Aorta (tissue), 5 donors: ENCODE measurements at regions not wholly inside any gene's neighbourhood (a gene's known extent, or its start where the extent isn't known, plus 50 kb on each side); places are given as distances from the start of the nearest gene placed in this dataset.
"Not testable (repeated sequence)": the region's sequence is repeated elsewhere in the genome, so short reads cannot be mapped to it uniquely, and the experiment has no call there.

Experiments
- ATAC-seq: fragments of 200-7000 bp; cut with Tn5 transposase; one replicate; pipeline ENCODE4 v1.9.1; 2022; ENCODE audit warnings: moderate library complexity; ENCODE audit not compliant: low FRiP score
- DNase-seq, 2 donors: peaks; one replicate each; pipeline ENCODE4 v3.0.0-alpha.2; 2020
- H3K27ac ChIP-seq, 2 donors: one replicate each; pipeline ENCODE4 v1.5.1; 2013; ENCODE audit warnings: low read length in 2 of 2, mild to moderate bottlenecking in 2 of 2, moderate library complexity in 2 of 2, control low read depth in 1 of 2, inconsistent platforms in 1 of 2, low read depth in 1 of 2
- H3K27me3 ChIP-seq, 2 donors: one replicate each; pipeline ENCODE4 v1.6.1; 2013; ENCODE audit warnings: control low read depth in 1 of 2, low read length in 1 of 2, mild to moderate bottlenecking in 1 of 2, moderate library complexity in 1 of 2; ENCODE audit not compliant: insufficient read depth in 2 of 2, control insufficient read depth in 1 of 2
- H3K36me3 ChIP-seq, 2 donors: one replicate each; pipeline ENCODE4 v1.6.1; 2013; ENCODE audit warnings: control low read depth in 1 of 2, low read length in 1 of 2, mild to moderate bottlenecking in 1 of 2; ENCODE audit not compliant: insufficient read depth in 2 of 2, control insufficient read depth in 1 of 2
- H3K4me1 ChIP-seq, 2 donors: one replicate each; pipeline ENCODE4 v1.6.1; 2013; ENCODE audit warnings: low read length in 2 of 2, control low read depth in 1 of 2, mild to moderate bottlenecking in 1 of 2, moderate library complexity in 1 of 2; ENCODE audit not compliant: insufficient read depth in 2 of 2, control insufficient read depth in 1 of 2
- H3K4me3 ChIP-seq, 2 donors: one replicate each; pipeline ENCODE4 v1.5.1; 2013; ENCODE audit warnings: low read length in 2 of 2, control low read depth in 1 of 2, mild to moderate bottlenecking in 1 of 2
- H3K9me3 ChIP-seq: one replicate; pipeline ENCODE4 v1.6.1; 2013; ENCODE audit warnings: mild to moderate bottlenecking, low read length; ENCODE audit not compliant: control insufficient read depth
- WGBS, 2 donors: extraction: QIAGEN DNeasy Blood & Tissue Kit; methylation state at CpG; one replicate each; pipeline ENCODE4 v1.1.7; 2013; 5-methylcytosine and 5-hydroxymethylcytosine counted together
- intact Hi-C, 2 donors: fragments of 100-400 bp; cut with DNase I; formaldehyde crosslinking; loops; one replicate each; pipeline versions ENCODE4 v1.14.2 to v1.15.0; 2022
- donor health status: healthy with polysubstance abuse.
- donor health status: Bipolar disorder and iron deficiency.
- donor health status: DM: no; HTN: no; CAD: no.
- donor health status: DM: no; HTN: no; CAD: no.
- donor health status: DM: yes; HTN: yes; CAD: no.

DNA sequence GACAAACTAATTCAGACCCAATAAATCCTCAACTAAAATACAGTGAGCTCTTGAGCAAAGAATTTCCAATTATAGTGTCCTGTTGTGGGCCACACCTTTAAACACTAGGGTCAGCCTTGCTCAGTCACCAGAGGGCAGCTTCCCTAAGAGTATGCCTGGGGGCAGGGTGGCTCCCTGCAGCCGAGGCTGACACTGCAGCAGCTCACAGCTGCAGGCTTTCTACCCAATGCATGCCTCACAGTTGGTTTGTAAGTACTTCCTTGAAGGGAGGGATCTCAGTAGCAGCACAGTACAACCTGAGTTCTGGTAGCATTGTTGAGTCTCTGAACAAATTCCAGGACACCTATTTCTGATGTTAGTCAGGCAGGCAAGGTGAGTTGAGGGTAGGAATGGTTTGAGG, 335.6 kb downstream of the TUSC7 start:
- H3K9me3 ChIP-seq: no peaks in the 10 kb centered on the region
- intact Hi-C loops: no loop called here
- WGBS, 2 donors: 0 to 1% methylated on average over 1 of the region's 1 CpG
- ATAC-seq (peak; percentile 41), DNase-seq (no peak)
- H3K4me3 ChIP-seq: no peak overlapping the region
- H3K4me1 ChIP-seq: no peaks in the 10 kb centered on the region
- no peak overlapping the region for H3K27ac ChIP-seq
- H3K36me3 ChIP-seq: no peaks in the 10 kb centered on the region
- no peaks in the 10 kb centered on the region for H3K27me3 ChIP-seq

DNA sequence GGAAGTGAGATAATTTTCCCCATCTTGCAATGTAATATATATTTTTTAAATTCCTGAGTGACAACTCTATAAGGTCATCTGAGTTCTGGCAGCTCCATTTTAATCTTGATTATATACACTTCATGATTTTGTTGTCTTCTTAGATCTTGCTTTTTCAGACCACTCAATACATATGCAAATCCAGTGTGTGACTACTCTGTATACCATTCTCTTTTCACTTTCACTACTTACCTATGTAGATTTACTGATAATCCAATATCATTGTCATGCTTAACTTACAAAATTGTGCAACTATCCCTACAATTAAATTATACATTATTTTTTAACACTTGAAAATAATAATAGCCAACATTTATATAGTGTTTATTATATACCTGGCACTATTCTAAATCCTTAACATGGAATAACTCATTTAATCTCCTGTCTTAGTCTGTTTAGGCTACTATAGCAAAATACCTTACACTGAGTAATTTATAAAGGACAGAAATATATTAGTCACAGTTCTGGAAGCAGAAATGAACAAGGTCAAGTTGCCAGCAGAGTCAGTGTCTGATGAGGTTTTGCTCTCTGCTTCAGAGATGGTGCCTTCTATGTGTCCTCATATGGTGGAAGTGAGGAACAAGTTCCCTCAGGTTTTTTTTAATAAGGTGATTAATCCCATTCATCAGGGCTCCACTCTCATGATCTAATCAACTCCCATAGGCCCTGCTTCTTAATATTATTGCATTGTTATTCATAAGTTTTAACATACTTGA, 338.5 kb downstream of the TUSC7 start:
- no peak for ATAC-seq
- no peaks in the 10 kb centered on the region for H3K9me3 ChIP-seq
- H3K27ac ChIP-seq: no peak overlapping the region
- no peaks in the 10 kb centered on the region for H3K36me3 ChIP-seq
- intact Hi-C loops: no loop called here
- no peak for DNase-seq
- no peak overlapping the region for H3K4me3 ChIP-seq
- H3K4me1 ChIP-seq: no peaks in the 10 kb centered on the region
- no peaks in the 10 kb centered on the region for H3K27me3 ChIP-seq

DNA sequence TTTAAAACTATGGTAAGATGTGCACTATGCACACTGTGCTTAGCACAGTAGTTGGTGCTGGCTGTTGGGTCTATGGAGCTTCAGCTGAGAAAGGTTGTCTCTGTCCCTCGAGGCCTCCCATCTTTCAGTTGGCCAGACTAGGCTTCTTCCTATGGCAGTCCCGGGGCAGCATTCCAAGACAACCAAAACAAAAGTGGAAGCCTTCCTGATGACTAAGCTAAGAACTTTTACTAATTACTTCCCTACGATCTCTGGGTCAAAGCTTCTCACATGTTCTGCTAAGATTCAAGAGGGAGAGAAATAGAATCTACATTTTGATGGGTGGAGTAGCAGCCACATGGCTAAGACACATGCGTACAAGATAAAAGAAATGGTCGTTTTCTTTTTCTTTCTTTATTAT, 342.8 kb downstream of the TUSC7 start:
- WGBS, 2 donors: 45 to 58% methylated on average over 5 of the region's 5 CpGs
- no peaks in the 10 kb centered on the region for H3K27me3 ChIP-seq
- ATAC-seq (no peak), DNase-seq (no peak)
- H3K4me1 ChIP-seq: no peaks in the 10 kb centered on the region
- no peak overlapping the region for H3K27ac ChIP-seq
- no peaks in the 10 kb centered on the region for H3K9me3 ChIP-seq
- intact Hi-C loops: no loop called here
- H3K4me3 ChIP-seq: no peak overlapping the region
- H3K36me3 ChIP-seq: no peaks in the 10 kb centered on the region

DNA sequence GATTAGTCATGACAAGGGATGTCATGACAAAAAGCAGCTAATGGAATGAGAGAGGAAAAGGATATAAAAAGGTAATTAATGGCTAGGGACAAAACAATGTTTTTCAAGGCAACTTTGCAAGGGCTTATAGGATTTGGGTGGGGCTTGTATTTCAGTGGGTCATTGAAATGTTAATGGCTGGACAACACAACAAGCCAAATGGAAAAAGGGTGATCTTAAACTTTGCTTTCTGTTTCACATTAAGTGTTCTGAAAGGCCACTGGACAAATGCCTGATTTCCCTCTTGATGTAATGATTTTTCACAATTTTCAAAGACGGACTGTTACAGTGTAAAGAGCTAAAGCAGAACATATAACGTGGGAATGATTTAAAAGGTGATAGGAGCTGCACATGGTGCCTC, 345.0 kb downstream of the TUSC7 start:
- 80 to 83% methylated on average over 2 of the region's 2 CpGs for WGBS, 2 donors
- ATAC-seq: no peak
- H3K9me3 ChIP-seq: no peaks in the 10 kb centered on the region
- H3K4me1 ChIP-seq: no peaks in the 10 kb centered on the region
- DNase-seq: no peak
- no peak overlapping the region for H3K27ac ChIP-seq
- no peaks in the 10 kb centered on the region for H3K27me3 ChIP-seq
- no peaks in the 10 kb centered on the region for H3K36me3 ChIP-seq
- intact Hi-C loops: no loop called here
- no peak overlapping the region for H3K4me3 ChIP-seq

DNA sequence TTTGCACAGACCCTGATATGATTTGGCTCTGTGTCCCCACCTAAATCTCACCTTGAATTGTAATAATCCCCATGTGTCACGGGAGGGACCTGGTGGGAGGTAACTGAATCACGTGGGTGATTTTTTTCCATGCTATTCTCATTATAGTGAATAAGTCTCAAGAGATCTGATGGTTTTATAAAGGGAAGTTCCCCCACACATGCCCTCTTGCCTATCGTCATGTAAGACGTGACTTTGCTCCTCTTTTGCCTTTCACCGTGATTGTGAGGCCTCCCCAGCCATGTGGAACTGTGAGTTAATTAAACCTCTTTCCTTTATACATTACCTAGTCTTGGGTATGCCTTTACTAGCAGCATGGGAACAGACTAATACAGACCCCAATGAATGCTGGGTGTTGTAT, 347.4 kb downstream of the TUSC7 start:
- H3K4me1 ChIP-seq, H3K4me3 ChIP-seq, H3K27ac ChIP-seq, DNase-seq, H3K9me3 ChIP-seq, H3K36me3 ChIP-seq, H3K27me3 ChIP-seq, intact Hi-C loops, ATAC-seq: not testable (repeated sequence)
- WGBS, 2 donors: 88 to 94% methylated on average over 5 of the region's 5 CpGs

GRCh38 chr3:117059067-117059955, 349.7 kb downstream of the TUSC7 start:
- Histone ChIP-seq H3K9me3 (no peaks in the 10 kb centered on the region), H3K27me3 (no peaks in the 10 kb centered on the region), H3K4me3 (no peak overlapping the region), H3K4me1 (peaks cover 0 to 1% of the 10 kb centered on the region in 2 donors), H3K36me3 (no peaks in the 10 kb centered on the region), H3K27ac (no peak overlapping the region)
- ATAC-seq (no peak), DNase-seq (no peak)
- 37 to 39% methylated on average over 6 of the region's 6 CpGs for WGBS, 2 donors
- intact Hi-C loops: no loop called here

DNA sequence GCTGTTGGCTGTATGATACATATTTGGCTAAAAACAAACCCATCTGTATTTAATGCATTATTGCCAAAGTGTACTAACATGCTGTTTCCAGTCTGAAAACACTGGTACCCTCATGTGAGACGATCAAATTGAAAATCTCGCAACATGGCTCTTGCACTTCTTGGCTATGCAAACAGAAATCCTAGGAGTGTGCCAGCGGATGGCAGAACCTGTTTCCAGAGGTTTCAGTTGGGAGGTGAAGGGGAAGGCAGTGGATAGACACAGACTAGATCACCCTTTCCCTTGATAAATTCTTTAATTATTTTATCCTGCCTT, 350.3 kb downstream of the TUSC7 start:
- Histone ChIP-seq H3K4me3 (no peak overlapping the region), H3K27me3 (no peaks in the 10 kb centered on the region), H3K4me1 (peaks cover 0 to 1% of the 10 kb centered on the region in 2 donors), H3K36me3 (no peaks in the 10 kb centered on the region), H3K27ac (no peak overlapping the region), H3K9me3 (no peaks in the 10 kb centered on the region)
- 70 to 71% methylated on average over 3 of the region's 3 CpGs for WGBS, 2 donors
- intact Hi-C loops: no loop called here
- ATAC-seq: no peak
- no peak for DNase-seq

DNA sequence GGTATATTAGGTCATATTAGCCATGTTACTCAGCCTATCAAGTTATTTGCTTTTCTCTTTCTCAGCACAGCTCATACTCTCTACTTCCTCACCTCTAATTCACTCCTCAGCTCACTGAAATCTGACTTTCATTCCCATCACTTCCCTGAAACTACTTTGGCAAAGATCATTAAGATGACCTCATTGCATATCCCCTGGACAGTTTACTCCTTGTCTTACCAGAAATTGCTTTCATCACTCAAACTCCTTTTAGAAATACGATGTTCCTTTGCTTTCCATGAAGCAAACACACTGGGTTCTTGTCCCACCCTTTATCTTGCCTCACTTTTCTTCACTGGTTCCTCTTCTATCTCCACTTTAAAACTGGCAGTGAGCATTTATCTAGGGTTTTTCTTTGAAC, 354.4 kb downstream of the TUSC7 start:
- Histone ChIP-seq H3K9me3 (no peaks in the 10 kb centered on the region), H3K36me3 (no peaks in the 10 kb centered on the region), H3K4me3 (no peak overlapping the region), H3K4me1 (peaks cover 0 to 1% of the 10 kb centered on the region in 2 donors), H3K27me3 (no peaks in the 10 kb centered on the region), H3K27ac (no peak overlapping the region)
- intact Hi-C loops: no loop called here
- 45 to 48% methylated on average over 1 of the region's 1 CpG for WGBS, 2 donors
- ATAC-seq: peak; percentile 54
- DNase-seq: no peak

- Histone ChIP-seq H3K27me3 (no peaks in the 10 kb centered on the region), H3K4me1 (peaks cover 0 to 1% of the 10 kb centered on the region in 2 donors), H3K27ac (no peak overlapping the region), H3K4me3 (no peak overlapping the region), H3K9me3 (no peaks in the 10 kb centered on the region), H3K36me3 (no peaks in the 10 kb centered on the region)
- DNase-seq (no peak), ATAC-seq (no peak)
- intact Hi-C loops: no loop called here
- 61 to 79% methylated on average over 2 of the region's 2 CpGs for WGBS, 2 donors
Observed at GRCh38 chr3:117068301-117068700, 358.7 kb downstream of the TUSC7 start.
